ENCODE measurements at regions not wholly inside any gene's neighbourhood (a gene's known extent, or its start where the extent isn't known, plus 50 kb on each side); places are given as distances from the start of the nearest gene placed in this dataset.

DNA sequence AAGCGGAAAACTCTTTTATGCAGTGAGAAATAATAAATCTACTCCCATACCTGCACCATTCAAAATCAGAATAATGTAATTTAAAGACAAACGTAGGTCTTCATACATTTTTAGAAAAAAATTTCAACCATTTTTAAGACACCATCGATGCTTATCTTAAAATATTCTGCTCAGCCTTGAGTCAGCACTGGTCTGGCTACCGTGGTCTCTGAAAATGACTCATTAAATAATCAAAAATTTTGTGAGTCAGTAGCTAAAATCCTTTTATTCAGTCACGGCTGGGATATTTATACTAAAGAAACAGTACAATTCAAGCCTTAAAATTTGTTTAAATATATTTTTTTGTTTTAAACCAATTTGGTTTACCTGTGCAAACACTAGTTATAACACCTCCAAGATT is 2862.8 kb upstream of the PCDH20 start:
- no peak for TF ChIP-seq HNF4G (IDR thresholded peaks at IDR 0.05)
- no peak for TF ChIP-seq MAX (IDR thresholded peaks at IDR 0.05)
- TF ChIP-seq HNF4A (conservative IDR thresholded peaks at IDR 0.05) = no peak
- no peak for TF ChIP-seq TAF1 (conservative IDR thresholded peaks at IDR 0.05)
- TF ChIP-seq RXRA (IDR thresholded peaks at IDR 0.05) = no peak
- TF ChIP-seq, protein P1, sequence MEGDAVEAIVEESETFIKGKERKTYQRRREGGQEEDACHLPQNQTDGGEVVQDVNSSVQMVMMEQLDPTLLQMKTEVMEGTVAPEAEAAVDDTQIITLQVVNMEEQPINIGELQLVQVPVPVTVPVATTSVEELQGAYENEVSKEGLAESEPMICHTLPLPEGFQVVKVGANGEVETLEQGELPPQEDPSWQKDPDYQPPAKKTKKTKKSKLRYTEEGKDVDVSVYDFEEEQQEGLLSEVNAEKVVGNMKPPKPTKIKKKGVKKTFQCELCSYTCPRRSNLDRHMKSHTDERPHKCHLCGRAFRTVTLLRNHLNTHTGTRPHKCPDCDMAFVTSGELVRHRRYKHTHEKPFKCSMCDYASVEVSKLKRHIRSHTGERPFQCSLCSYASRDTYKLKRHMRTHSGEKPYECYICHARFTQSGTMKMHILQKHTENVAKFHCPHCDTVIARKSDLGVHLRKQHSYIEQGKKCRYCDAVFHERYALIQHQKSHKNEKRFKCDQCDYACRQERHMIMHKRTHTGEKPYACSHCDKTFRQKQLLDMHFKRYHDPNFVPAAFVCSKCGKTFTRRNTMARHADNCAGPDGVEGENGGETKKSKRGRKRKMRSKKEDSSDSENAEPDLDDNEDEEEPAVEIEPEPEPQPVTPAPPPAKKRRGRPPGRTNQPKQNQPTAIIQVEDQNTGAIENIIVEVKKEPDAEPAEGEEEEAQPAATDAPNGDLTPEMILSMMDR (IDR thresholded peaks at IDR 0.05; ENCODE audit: low read depth, low read length, missing input control) = no peak
- TF ChIP-seq NR2F2 (IDR thresholded peaks at IDR 0.05) = no peak
- no peak for TF ChIP-seq JUND (IDR thresholded peaks at IDR 0.05)
- no peak for TF ChIP-seq ATF3 (IDR thresholded peaks at IDR 0.05)
- TF ChIP-seq YY1 (IDR thresholded peaks at IDR 0.05) = no peak
- TF ChIP-seq FOXA1 (IDR thresholded peaks at IDR 0.05) = no peak
- TF ChIP-seq RAD21 (IDR thresholded peaks at IDR 0.05) = no peak

DNA sequence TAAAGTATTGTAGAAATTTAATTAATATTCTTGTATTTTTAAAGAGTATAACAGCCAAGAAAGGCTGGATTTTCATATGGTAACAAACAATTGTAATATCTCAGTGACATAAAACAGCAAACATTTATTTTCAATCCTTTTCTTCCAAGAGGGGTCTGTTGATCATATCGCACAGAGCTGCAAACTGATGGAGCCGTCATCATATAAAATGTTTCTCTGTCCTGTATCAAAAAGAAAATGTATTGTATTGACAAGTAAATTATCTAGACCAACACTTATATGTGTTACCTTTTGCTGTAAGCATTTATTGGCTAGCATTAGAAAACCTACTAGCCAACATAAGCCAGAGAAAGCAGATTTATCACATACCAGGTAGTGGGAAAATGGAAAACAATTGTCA is 2861.4 kb upstream of the PCDH20 start:
- Histone ChIP-seq H3K9ac (ENCODE audit: low read depth in 1 of 2, low read length in 2 of 2) (no peak overlapping the region), H3K36me3 (ENCODE audit: control insufficient read depth in 4 of 4, insufficient read depth in 3 of 4, low read depth in 1 of 4, low read length in 3 of 4) (no peaks in the 10 kb centered on the region), H3K27ac (ENCODE audit: low read depth in 1 of 2, low read length in 2 of 2) (no peak overlapping the region), H3K9me3 (ENCODE audit: control insufficient read depth in 4 of 4, low read length in 3 of 4) (peaks cover 0 to 6% (median 2%) of the 10 kb centered on the region in 4 donors), H3K4me1 (ENCODE audit: control insufficient read depth in 4 of 4, insufficient read depth in 4 of 4, low read length in 3 of 4) (no peaks in the 10 kb centered on the region), H3K27me3 (ENCODE audit: control insufficient read depth in 4 of 4, insufficient read depth in 4 of 4, low read length in 3 of 4) (no peaks in the 10 kb centered on the region), H3K4me3 (ENCODE audit: low read depth in 1 of 3, low read length in 3 of 3) (no peak overlapping the region)
- WGBS = 83% methylated on average over 2 of the region's 2 CpGs
- no peak for DNase-seq (ENCODE audit: low spot score)
- TF ChIP-seq YY1 (IDR thresholded peaks at IDR 0.05) (no peak), HNF4A (conservative IDR thresholded peaks at IDR 0.05) (no peak)

More for the DNA sequence above, 2862.8 kb upstream of the PCDH20 start:
- H3K9me3 ChIP-seq (ENCODE audit: control insufficient read depth in 4 of 4, low read length in 3 of 4) = peaks cover 0 to 6% (median 2%) of the 10 kb centered on the region in 4 donors
- no peaks in the 10 kb centered on the region for H3K36me3 ChIP-seq (ENCODE audit: control insufficient read depth in 4 of 4, insufficient read depth in 3 of 4, low read depth in 1 of 4, low read length in 3 of 4)
- H3K4me3 ChIP-seq (ENCODE audit: low read depth in 1 of 3, low read length in 3 of 3) = no peak overlapping the region
- WGBS = 66% methylated on average over 5 of the region's 5 CpGs
- H3K4me1 ChIP-seq (ENCODE audit: control insufficient read depth in 4 of 4, insufficient read depth in 4 of 4, low read length in 3 of 4) = no peaks in the 10 kb centered on the region
- no peaks in the 10 kb centered on the region for H3K27me3 ChIP-seq (ENCODE audit: control insufficient read depth in 4 of 4, insufficient read depth in 4 of 4, low read length in 3 of 4)
- no peak overlapping the region for H3K9ac ChIP-seq (ENCODE audit: low read depth in 1 of 2, low read length in 2 of 2)
- DNase-seq (ENCODE audit: low spot score) = no peak
- no peak overlapping the region for H3K27ac ChIP-seq (ENCODE audit: low read depth in 1 of 2, low read length in 2 of 2)

DNA sequence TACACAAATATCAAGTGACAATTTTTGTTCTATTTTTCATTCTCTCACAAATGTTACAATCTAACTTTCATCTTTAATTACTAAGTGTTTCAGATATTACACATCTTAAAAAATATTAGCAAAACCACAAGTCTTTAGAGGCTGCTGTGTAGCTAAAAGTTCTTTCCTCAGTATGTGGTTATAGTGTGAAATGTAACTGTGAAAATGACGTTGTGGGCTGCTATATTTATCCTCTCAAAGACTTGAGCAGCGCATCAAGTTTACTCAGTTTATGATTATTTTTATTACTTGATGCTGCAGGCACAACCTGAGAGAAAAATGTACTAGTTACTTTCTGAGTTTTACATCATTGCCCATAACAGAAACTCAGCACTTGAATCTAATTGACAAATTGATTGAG is 2860.6 kb upstream of the PCDH20 start:
- H3K9ac ChIP-seq (ENCODE audit: low read depth in 1 of 2, low read length in 2 of 2) = no peak overlapping the region
- 45% methylated on average over 2 of the region's 2 CpGs for WGBS
- no peaks in the 10 kb centered on the region for H3K27me3 ChIP-seq (ENCODE audit: control insufficient read depth in 4 of 4, insufficient read depth in 4 of 4, low read length in 3 of 4)
- peaks cover 0 to 6% (median 2%) of the 10 kb centered on the region in 4 donors for H3K9me3 ChIP-seq (ENCODE audit: control insufficient read depth in 4 of 4, low read length in 3 of 4)
- H3K36me3 ChIP-seq (ENCODE audit: control insufficient read depth in 4 of 4, insufficient read depth in 3 of 4, low read depth in 1 of 4, low read length in 3 of 4) = no peaks in the 10 kb centered on the region
- H3K27ac ChIP-seq (ENCODE audit: low read depth in 1 of 2, low read length in 2 of 2) = no peak overlapping the region
- DNase-seq (ENCODE audit: low spot score) = no peak
- TF ChIP-seq RXRA (IDR thresholded peaks at IDR 0.05) = no peak
- no peak for TF ChIP-seq YY1 (IDR thresholded peaks at IDR 0.05)
- TF ChIP-seq, protein P2, sequence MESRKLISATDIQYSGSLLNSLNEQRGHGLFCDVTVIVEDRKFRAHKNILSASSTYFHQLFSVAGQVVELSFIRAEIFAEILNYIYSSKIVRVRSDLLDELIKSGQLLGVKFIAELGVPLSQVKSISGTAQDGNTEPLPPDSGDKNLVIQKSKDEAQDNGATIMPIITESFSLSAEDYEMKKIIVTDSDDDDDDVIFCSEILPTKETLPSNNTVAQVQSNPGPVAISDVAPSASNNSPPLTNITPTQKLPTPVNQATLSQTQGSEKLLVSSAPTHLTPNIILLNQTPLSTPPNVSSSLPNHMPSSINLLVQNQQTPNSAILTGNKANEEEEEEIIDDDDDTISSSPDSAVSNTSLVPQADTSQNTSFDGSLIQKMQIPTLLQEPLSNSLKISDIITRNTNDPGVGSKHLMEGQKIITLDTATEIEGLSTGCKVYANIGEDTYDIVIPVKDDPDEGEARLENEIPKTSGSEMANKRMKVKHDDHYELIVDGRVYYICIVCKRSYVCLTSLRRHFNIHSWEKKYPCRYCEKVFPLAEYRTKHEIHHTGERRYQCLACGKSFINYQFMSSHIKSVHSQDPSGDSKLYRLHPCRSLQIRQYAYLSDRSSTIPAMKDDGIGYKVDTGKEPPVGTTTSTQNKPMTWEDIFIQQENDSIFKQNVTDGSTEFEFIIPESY (IDR thresholded peaks at IDR 0.05) = no peak
- TF ChIP-seq HNF4G (IDR thresholded peaks at IDR 0.05) = no peak
- no peak for TF ChIP-seq GABPA (IDR thresholded peaks at IDR 0.05 in 1 of 2, conservative IDR thresholded peaks at IDR 0.05 in 1 of 2)
- no peak for TF ChIP-seq TAF1 (conservative IDR thresholded peaks at IDR 0.05)
- TF ChIP-seq NR2F2 (IDR thresholded peaks at IDR 0.05) = no peak
- no peak for TF ChIP-seq EGR1 (IDR thresholded peaks at IDR 0.05; ENCODE audit: low read depth in 2 of 2)
- TF ChIP-seq JUND (IDR thresholded peaks at IDR 0.05) = no peak
- TF ChIP-seq ATF3 (IDR thresholded peaks at IDR 0.05) = no peak
- no peak for TF ChIP-seq MAX (IDR thresholded peaks at IDR 0.05)
- TF ChIP-seq RAD21 (IDR thresholded peaks at IDR 0.05) = no peak
- TF ChIP-seq REST (IDR thresholded peaks at IDR 0.05) = no peak
- TF ChIP-seq FOXA2 (IDR thresholded peaks at IDR 0.05) = no peak
- no peak overlapping the region for H3K4me3 ChIP-seq (ENCODE audit: low read depth in 1 of 3, low read length in 3 of 3)
- no peaks in the 10 kb centered on the region for H3K4me1 ChIP-seq (ENCODE audit: control insufficient read depth in 4 of 4, insufficient read depth in 4 of 4, low read length in 3 of 4)

Data from liver (tissue), 8 donors.